Body of pancreas (tissue), 4 donors: ENCODE measurements at regions not wholly inside any gene's neighbourhood (a gene's known extent, or its start where the extent isn't known, plus 50 kb on each side); places are given as distances from the start of the nearest gene placed in this dataset.

Experiments
- POLR2A ChIP-seq, 3 donors: fragments of 450-650 bp; IDR thresholded peaks; one replicate each; pipeline ENCODE4 v1.6.1; 2016; ENCODE audit warnings: antibody characterized with exemption in 3 of 3, mild to moderate bottlenecking in 2 of 3
- TF ChIP-seq, protein P1 (sequence below), 7 experiments: fragments of 450-650 bp in 4 of 7; fragments of 200-600 bp in 3 of 7; sonication (generic) in 3 of 7; IDR thresholded peaks; one replicate each; pipeline ENCODE4 v1.5.1; 2016 to 2019; ENCODE audit warnings: antibody characterized with exemption in 7 of 7

DNA sequence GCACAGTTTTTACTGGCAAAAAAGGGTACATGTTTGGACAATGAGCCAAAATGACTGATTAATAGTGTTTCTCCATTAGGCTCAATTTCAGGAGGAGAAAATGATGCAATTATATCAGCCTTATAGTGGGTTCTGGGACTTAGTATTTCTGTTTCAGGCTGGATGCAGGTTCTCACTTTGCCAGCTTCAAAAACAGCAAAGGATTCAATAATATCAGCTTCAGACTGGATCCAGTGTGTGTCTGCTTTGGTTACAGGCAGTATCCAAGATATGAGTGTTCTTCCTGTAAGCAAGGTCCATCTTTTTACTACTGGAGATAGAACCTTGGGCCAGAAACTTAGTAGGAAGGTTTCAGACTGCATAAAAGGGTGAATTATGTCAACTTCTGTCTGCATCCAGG, 790.9 kb upstream of the AMELY start:
- TF ChIP-seq, protein P1, sequence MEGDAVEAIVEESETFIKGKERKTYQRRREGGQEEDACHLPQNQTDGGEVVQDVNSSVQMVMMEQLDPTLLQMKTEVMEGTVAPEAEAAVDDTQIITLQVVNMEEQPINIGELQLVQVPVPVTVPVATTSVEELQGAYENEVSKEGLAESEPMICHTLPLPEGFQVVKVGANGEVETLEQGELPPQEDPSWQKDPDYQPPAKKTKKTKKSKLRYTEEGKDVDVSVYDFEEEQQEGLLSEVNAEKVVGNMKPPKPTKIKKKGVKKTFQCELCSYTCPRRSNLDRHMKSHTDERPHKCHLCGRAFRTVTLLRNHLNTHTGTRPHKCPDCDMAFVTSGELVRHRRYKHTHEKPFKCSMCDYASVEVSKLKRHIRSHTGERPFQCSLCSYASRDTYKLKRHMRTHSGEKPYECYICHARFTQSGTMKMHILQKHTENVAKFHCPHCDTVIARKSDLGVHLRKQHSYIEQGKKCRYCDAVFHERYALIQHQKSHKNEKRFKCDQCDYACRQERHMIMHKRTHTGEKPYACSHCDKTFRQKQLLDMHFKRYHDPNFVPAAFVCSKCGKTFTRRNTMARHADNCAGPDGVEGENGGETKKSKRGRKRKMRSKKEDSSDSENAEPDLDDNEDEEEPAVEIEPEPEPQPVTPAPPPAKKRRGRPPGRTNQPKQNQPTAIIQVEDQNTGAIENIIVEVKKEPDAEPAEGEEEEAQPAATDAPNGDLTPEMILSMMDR (IDR thresholded peaks at IDR 0.05), result no peak
- TF ChIP-seq POLR2A (IDR thresholded peaks at IDR 0.05), result no peak
